Esophagus muscularis mucosa (tissue), 4 donors: ENCODE measurements at regions not wholly inside any gene's neighbourhood (a gene's known extent, or its start where the extent isn't known, plus 50 kb on each side); places are given as distances from the start of the nearest gene placed in this dataset.

ENCODE experiments used
- EP300 ChIP-seq: sonication (generic); formaldehyde crosslinking; IDR thresholded peaks from one replicate; pipeline ENCODE4 v1.6.1; 2017; ENCODE audit warnings: antibody characterized with exemption
- POLR2A ChIP-seq: fragments of 450-650 bp; IDR thresholded peaks from one replicate; pipeline ENCODE4 v1.6.1; 2017; ENCODE audit warnings: antibody characterized with exemption, moderate library complexity, mild to moderate bottlenecking, low read depth
- TF ChIP-seq, protein P1 (sequence below), 3 experiments: fragments of 200-600 bp in 2 of 3; fragments of 450-650 bp in 1 of 3; sonication (generic) in 2 of 3; IDR thresholded peaks; one replicate each; pipeline ENCODE4 v1.5.1; 2017 to 2019; ENCODE audit warnings: antibody characterized with exemption in 3 of 3, mild to moderate bottlenecking in 2 of 3, moderate library complexity in 1 of 3

DNA sequence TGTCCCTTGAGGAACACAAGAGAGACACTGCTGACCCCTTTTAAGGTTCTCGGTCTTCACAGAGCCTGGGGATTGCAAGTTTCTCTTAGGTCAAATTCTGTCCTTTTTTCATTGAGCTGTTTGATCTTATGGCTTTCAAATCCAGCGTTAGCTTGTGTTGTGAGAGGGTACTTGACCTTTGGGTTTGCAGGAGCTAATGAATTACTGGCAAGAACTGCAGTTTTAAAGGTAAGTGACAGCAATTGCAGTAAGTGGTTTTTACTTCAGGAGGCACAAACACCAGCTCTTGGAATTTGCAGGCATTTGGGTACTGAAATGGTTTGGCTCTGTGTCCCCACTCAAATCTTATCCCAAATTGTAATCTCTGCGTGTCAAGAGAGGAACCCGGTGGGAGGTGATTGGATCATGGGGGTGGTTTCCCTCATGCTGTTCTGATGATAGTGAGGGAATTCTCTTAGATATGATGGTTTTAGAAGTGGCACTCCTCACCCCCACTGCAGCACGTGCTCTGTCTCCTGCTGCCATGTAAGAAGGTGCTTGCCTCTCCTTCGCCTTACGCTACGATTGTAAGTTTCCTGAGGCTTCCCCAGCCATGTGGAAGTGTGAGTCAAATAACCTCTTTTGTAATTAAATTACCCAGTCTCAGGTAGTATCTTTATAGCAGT is 134.5 kb upstream of the LYPLAL1 start:
- TF ChIP-seq, protein P1, sequence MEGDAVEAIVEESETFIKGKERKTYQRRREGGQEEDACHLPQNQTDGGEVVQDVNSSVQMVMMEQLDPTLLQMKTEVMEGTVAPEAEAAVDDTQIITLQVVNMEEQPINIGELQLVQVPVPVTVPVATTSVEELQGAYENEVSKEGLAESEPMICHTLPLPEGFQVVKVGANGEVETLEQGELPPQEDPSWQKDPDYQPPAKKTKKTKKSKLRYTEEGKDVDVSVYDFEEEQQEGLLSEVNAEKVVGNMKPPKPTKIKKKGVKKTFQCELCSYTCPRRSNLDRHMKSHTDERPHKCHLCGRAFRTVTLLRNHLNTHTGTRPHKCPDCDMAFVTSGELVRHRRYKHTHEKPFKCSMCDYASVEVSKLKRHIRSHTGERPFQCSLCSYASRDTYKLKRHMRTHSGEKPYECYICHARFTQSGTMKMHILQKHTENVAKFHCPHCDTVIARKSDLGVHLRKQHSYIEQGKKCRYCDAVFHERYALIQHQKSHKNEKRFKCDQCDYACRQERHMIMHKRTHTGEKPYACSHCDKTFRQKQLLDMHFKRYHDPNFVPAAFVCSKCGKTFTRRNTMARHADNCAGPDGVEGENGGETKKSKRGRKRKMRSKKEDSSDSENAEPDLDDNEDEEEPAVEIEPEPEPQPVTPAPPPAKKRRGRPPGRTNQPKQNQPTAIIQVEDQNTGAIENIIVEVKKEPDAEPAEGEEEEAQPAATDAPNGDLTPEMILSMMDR (IDR thresholded peaks at IDR 0.05), result no peak
- TF ChIP-seq POLR2A, result no peak
- no peak for TF ChIP-seq EP300
